ENCODE measurements at regions not wholly inside any gene's neighbourhood (a gene's known extent, or its start where the extent isn't known, plus 50 kb on each side); places are given as distances from the start of the nearest gene placed in this dataset.

DNA sequence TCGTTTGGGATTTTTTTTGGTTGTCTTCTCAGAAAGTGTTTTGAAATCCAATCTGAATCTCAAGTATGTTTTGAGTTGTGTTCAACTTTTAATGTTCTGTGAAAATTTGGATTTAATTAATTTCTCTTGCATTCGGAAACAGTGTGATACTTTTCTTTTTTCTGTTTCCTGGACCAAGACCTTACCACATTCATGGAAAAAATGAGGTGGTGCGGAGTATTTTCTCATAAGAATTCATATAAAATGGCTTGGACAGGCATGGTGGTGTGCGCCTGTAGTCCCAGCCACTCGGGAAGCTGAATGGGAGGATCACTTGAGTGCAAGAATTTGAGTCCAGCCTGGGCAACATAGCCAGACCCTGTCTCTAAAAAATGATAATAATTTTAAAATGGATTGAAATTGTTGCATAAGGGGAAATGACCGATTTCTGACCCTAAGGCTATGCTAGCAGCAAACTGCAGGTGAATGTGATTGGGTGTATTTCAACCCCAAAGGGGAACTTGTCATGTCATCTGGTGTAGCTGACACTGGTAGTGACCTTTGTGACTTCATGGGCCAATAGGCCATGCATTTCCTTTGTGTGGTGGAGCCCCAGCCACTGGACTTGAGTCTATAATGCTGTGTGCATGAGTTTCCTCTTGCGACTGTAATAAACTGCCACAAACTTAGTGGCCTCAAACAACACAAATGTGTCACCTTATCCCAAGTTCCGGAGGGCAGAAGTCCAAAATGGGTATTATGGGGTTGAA, 123.5 kb upstream of the RFLNA start:
- Histone ChIP-seq H3K36me3 (ENCODE audit: control insufficient read depth in 1 of 2, insufficient read depth in 2 of 2, low read length in 2 of 2) (no peaks in the 10 kb centered on the region), H3K4me1 (ENCODE audit: control insufficient read depth in 1 of 2, insufficient read depth in 2 of 2, low read length in 2 of 2) (no peaks in the 10 kb centered on the region; a peak in 1 of 4 replicates), H4K20me1 (ENCODE audit: insufficient read depth) (no peaks in the 10 kb centered on the region), H3K4me3 (replicated peaks in 1 of 2; ENCODE audit: low read depth in 1 of 2, low read length in 2 of 2) (no peak overlapping the region), H3K9me3 (ENCODE audit: control insufficient read depth in 1 of 2, insufficient read depth in 1 of 2, low read depth in 1 of 2, low read length in 2 of 2) (no peaks in the 10 kb centered on the region), H2AFZ (ENCODE audit: low read depth, low read length, poor library complexity, severe bottlenecking) (no peak overlapping the region), H3K9me2 (ENCODE audit: insufficient read depth) (no peaks in the 10 kb centered on the region), H3K27me3 (ENCODE audit: insufficient read depth, low read length) (no peaks in the 10 kb centered on the region), H3K79me2 (ENCODE audit: insufficient read depth, low read length) (no peaks in the 10 kb centered on the region), H3K4me2 (ENCODE audit: low read length) (no peak overlapping the region), H3K27ac (ENCODE audit: low read depth, low read length) (no peak overlapping the region), H3K9ac (ENCODE audit: low read length) (no peak overlapping the region)
- ChIA-PET RAD21 (ENCODE audit: low non-redundant PET in 1 of 2, low total read pairs in 2 of 2, uncharacterized antibody in 2 of 2, unreplicated experiment in 2 of 2) (no interaction called here), CTCF (no interaction called here), POLR2A (no interaction called here)
- no peak for ATAC-seq
- BruUV-seq (replicated peaks): no TSS peak
- no peak for TF ChIP-seq CBX3 (IDR thresholded peaks at IDR 0.05; ENCODE audit: low read depth)
- TF ChIP-seq, protein P1, sequence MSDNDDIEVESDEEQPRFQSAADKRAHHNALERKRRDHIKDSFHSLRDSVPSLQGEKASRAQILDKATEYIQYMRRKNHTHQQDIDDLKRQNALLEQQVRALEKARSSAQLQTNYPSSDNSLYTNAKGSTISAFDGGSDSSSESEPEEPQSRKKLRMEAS (IDR thresholded peaks at IDR 0.05): no peak
- no peak for TF ChIP-seq FOSL1 (IDR thresholded peaks at IDR 0.05; ENCODE audit: low read depth)
- TF ChIP-seq ELF1 (IDR thresholded peaks at IDR 0.05; ENCODE audit: borderline replicate concordance, low read depth): no peak
- TF ChIP-seq SRF (IDR thresholded peaks at IDR 0.05; ENCODE audit: low read depth): no peak
- TF ChIP-seq, protein P2, sequence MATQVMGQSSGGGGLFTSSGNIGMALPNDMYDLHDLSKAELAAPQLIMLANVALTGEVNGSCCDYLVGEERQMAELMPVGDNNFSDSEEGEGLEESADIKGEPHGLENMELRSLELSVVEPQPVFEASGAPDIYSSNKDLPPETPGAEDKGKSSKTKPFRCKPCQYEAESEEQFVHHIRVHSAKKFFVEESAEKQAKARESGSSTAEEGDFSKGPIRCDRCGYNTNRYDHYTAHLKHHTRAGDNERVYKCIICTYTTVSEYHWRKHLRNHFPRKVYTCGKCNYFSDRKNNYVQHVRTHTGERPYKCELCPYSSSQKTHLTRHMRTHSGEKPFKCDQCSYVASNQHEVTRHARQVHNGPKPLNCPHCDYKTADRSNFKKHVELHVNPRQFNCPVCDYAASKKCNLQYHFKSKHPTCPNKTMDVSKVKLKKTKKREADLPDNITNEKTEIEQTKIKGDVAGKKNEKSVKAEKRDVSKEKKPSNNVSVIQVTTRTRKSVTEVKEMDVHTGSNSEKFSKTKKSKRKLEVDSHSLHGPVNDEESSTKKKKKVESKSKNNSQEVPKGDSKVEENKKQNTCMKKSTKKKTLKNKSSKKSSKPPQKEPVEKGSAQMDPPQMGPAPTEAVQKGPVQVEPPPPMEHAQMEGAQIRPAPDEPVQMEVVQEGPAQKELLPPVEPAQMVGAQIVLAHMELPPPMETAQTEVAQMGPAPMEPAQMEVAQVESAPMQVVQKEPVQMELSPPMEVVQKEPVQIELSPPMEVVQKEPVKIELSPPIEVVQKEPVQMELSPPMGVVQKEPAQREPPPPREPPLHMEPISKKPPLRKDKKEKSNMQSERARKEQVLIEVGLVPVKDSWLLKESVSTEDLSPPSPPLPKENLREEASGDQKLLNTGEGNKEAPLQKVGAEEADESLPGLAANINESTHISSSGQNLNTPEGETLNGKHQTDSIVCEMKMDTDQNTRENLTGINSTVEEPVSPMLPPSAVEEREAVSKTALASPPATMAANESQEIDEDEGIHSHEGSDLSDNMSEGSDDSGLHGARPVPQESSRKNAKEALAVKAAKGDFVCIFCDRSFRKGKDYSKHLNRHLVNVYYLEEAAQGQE (IDR thresholded peaks at IDR 0.05; ENCODE audit: low read depth): no peak
- no peak for TF ChIP-seq ZFX (IDR thresholded peaks at IDR 0.05)
- no peak for TF ChIP-seq POLR2A (IDR thresholded peaks at IDR 0.05; ENCODE audit: borderline replicate concordance, extremely low read depth, insufficient read depth, insufficient read length)
- TF ChIP-seq JUND (IDR thresholded peaks at IDR 0.05): no peak
- TF ChIP-seq, protein P3, sequence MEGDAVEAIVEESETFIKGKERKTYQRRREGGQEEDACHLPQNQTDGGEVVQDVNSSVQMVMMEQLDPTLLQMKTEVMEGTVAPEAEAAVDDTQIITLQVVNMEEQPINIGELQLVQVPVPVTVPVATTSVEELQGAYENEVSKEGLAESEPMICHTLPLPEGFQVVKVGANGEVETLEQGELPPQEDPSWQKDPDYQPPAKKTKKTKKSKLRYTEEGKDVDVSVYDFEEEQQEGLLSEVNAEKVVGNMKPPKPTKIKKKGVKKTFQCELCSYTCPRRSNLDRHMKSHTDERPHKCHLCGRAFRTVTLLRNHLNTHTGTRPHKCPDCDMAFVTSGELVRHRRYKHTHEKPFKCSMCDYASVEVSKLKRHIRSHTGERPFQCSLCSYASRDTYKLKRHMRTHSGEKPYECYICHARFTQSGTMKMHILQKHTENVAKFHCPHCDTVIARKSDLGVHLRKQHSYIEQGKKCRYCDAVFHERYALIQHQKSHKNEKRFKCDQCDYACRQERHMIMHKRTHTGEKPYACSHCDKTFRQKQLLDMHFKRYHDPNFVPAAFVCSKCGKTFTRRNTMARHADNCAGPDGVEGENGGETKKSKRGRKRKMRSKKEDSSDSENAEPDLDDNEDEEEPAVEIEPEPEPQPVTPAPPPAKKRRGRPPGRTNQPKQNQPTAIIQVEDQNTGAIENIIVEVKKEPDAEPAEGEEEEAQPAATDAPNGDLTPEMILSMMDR (IDR thresholded peaks at IDR 0.05 in 2 of 3, conservative IDR thresholded peaks at IDR 0.05 in 1 of 3; ENCODE audit: borderline replicate concordance in 1 of 3, insufficient read depth in 1 of 3, low read depth in 2 of 3, low read length in 2 of 3): no peak
- TF ChIP-seq ZNF274 (IDR thresholded peaks at IDR 0.05; ENCODE audit: low read depth, low read length): no peak
- TF ChIP-seq POLR2AphosphoS5 (IDR thresholded peaks at IDR 0.05; ENCODE audit: low read depth, low read length): no peak
- TF ChIP-seq EGR1 (IDR thresholded peaks at IDR 0.05; ENCODE audit: low read depth): no peak
- no peak for DNase-seq (ENCODE audit: low read depth, low spot score)
- intact Hi-C loops (cut with micrococcal nuclease): no loop called here
